Upper lobe of left lung (tissue), 6 donors: ENCODE measurements at regions not wholly inside any gene's neighbourhood (a gene's known extent, or its start where the extent isn't known, plus 50 kb on each side); places are given as distances from the start of the nearest gene placed in this dataset.

Source experiments
- ATAC-seq, 2 donors: fragments of 200-7000 bp; cut with Tn5 transposase; one replicate each; pipeline ENCODE4 v1.9.1; 2022; ENCODE audit warnings: mild to moderate bottlenecking in 2 of 2, moderate library complexity in 2 of 2; ENCODE audit not compliant: low FRiP score in 2 of 2
- DNase-seq, 2 donors: peaks; one replicate each; pipeline ENCODE4 v3.0.0-alpha.2; 2019 to 2020
- H3K27ac ChIP-seq, 4 donors: fragments of 200-600 bp; sonication (generic); one replicate each; pipeline ENCODE4 v1.5.1; 2016 to 2019
- H3K27me3 ChIP-seq, 4 donors: fragments of 200-600 bp; sonication (generic); one replicate each; pipeline ENCODE4 v1.5.1; 2017 to 2019
- H3K36me3 ChIP-seq, 4 donors: fragments of 200-600 bp; sonication (generic); one replicate each; pipeline ENCODE4 v1.5.1; 2016 to 2019
- H3K4me1 ChIP-seq, 4 donors: fragments of 200-600 bp; sonication (generic); one replicate each; pipeline ENCODE4 v1.5.1; 2018 to 2019
- H3K4me3 ChIP-seq, 4 donors: fragments of 200-600 bp; sonication (generic); one replicate each; pipeline ENCODE4 v1.5.1; 2017 to 2019; ENCODE audit warnings: mild to moderate bottlenecking in 2 of 4, moderate library complexity in 1 of 4
- H3K9me3 ChIP-seq, 4 donors: fragments of 200-600 bp; sonication (generic); one replicate each; pipeline ENCODE4 v1.5.1; 2018 to 2019
- EP300 ChIP-seq, 4 donors: sonication (generic); formaldehyde crosslinking; IDR thresholded peaks; one replicate each; pipeline ENCODE4 v1.5.1; 2017; ENCODE audit warnings: antibody characterized with exemption in 4 of 4, control low read depth in 2 of 4
- POLR2A ChIP-seq, 4 donors: fragments of 450-650 bp; IDR thresholded peaks; one replicate each; pipeline ENCODE4 v1.5.1; 2016 to 2017; ENCODE audit warnings: antibody characterized with exemption in 4 of 4, mild to moderate bottlenecking in 2 of 4
- POLR2AphosphoS5 ChIP-seq, 2 donors: sonication (generic); formaldehyde crosslinking; IDR thresholded peaks; one replicate each; pipeline ENCODE4 v1.5.1; 2017; ENCODE audit warnings: antibody characterized with exemption in 2 of 2
- WGBS, 2 donors: methylation state at CpG; one replicate each; pipeline ENCODE4 v1.1.5; 2017 to 2018; 5-methylcytosine and 5-hydroxymethylcytosine counted together
- TF ChIP-seq, protein P1 (sequence below), 6 experiments: fragments of 450-650 bp in 4 of 6; fragments of 200-600 bp in 2 of 6; sonication (generic) in 2 of 6; IDR thresholded peaks; one replicate each; pipeline ENCODE4 v1.5.1; 2016 to 2019; ENCODE audit warnings: antibody characterized with exemption in 6 of 6
- donor health status: DM: no; HTN: no; CAD: no; lungs with moderate emphysema.
- donor health status: DM: no; HTN: yes; CAD: no; lungs with severe emphysema.

DNA sequence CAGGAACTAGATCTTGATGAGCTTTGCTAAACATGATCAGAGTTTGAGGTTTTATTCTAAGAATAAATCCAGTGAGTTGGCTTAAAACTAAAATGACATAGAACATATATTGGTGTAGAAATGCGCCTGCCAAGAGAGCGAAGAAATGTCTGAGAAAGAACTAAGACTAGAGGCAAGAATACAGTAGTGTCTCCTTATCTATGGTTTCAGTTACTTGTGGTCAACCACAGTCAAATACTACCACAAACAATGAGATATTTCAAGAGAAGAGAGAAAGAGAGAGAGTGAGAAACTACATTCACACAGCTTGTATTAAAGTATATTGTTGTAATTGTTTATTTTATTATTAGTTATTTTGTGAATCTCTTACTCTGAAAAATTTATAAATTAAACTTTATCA, 254.4 kb upstream of the CDH10 start:
- DNase-seq (no peak), ATAC-seq (no peak)
- TF ChIP-seq EP300 (IDR thresholded peaks at IDR 0.05) (no peak), POLR2A (IDR thresholded peaks at IDR 0.05) (no peak), POLR2AphosphoS5 (IDR thresholded peaks at IDR 0.05) (no peak)
- TF ChIP-seq, protein P1, sequence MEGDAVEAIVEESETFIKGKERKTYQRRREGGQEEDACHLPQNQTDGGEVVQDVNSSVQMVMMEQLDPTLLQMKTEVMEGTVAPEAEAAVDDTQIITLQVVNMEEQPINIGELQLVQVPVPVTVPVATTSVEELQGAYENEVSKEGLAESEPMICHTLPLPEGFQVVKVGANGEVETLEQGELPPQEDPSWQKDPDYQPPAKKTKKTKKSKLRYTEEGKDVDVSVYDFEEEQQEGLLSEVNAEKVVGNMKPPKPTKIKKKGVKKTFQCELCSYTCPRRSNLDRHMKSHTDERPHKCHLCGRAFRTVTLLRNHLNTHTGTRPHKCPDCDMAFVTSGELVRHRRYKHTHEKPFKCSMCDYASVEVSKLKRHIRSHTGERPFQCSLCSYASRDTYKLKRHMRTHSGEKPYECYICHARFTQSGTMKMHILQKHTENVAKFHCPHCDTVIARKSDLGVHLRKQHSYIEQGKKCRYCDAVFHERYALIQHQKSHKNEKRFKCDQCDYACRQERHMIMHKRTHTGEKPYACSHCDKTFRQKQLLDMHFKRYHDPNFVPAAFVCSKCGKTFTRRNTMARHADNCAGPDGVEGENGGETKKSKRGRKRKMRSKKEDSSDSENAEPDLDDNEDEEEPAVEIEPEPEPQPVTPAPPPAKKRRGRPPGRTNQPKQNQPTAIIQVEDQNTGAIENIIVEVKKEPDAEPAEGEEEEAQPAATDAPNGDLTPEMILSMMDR (IDR thresholded peaks at IDR 0.05) = no peak
- 56 to 70% methylated on average over 2 of the region's 2 CpGs for WGBS, 2 donors
- H3K36me3 ChIP-seq = no peaks in the 10 kb centered on the region
- no peaks in the 10 kb centered on the region for H3K27me3 ChIP-seq
- no peaks in the 10 kb centered on the region for H3K4me1 ChIP-seq
- H3K27ac ChIP-seq = no peak overlapping the region
- no peak overlapping the region for H3K4me3 ChIP-seq
- H3K9me3 ChIP-seq = no peaks in the 10 kb centered on the region

DNA sequence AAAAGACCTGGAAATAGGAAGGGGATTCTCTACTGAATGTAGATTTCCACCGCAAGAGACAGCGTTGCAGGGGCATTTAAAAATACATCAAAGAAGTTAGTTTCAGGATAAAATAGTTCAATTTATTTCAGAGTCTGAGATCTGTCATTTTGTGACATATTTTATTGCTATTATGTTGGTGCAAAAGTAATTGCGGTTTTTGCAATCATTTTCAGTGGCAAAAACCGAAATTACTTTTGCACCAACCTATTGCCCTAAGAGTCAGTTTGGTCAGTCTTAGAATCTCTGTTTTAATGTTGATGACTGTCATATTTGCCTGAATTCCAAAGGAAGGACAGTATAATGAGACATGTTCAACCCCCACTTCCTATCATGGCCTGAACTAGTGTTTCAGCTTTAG, 219.5 kb upstream of the CDH10 start:
- H3K36me3 ChIP-seq = no peaks in the 10 kb centered on the region
- TF ChIP-seq POLR2A (IDR thresholded peaks at IDR 0.05) (no peak), POLR2AphosphoS5 (IDR thresholded peaks at IDR 0.05) (no peak), EP300 (IDR thresholded peaks at IDR 0.05) (no peak)
- TF ChIP-seq, protein P1 (IDR thresholded peaks at IDR 0.05) = no peak
- DNase-seq = no peak
- H3K27ac ChIP-seq = no peak overlapping the region
- no peaks in the 10 kb centered on the region for H3K4me1 ChIP-seq
- WGBS, 2 donors = 90 to 91% methylated on average over 4 of the region's 4 CpGs
- no peaks in the 10 kb centered on the region for H3K9me3 ChIP-seq
- no peak overlapping the region for H3K4me3 ChIP-seq
- no peaks in the 10 kb centered on the region for H3K27me3 ChIP-seq
- no peak for ATAC-seq

DNA sequence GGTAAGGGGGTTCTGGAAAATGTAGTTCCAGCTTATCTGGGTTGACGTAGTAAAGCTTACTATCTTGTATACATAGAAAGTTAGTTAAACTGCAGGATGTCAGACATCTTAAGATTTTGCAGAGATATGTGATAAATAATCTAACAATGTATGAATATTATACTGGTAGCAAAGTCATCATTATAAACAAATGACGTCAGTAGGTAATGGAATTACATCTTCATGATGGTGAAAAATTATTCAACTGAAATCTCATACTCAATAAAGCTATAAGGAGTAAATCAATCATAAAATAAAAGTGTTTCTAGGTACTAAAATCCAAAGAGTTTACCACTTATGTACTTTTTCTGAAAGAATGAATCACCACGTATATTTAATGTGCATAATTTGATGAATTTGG, 217.3 kb upstream of the CDH10 start:
- Histone ChIP-seq H3K36me3 (no peaks in the 10 kb centered on the region), H3K4me3 (no peak overlapping the region), H3K27me3 (no peaks in the 10 kb centered on the region), H3K27ac (no peak overlapping the region), H3K4me1 (no peaks in the 10 kb centered on the region), H3K9me3 (no peaks in the 10 kb centered on the region)
- WGBS, 2 donors = 56 to 68% methylated on average over 3 of the region's 3 CpGs
- DNase-seq (no peak), ATAC-seq (no peak)
- no peak for TF ChIP-seq POLR2AphosphoS5 (IDR thresholded peaks at IDR 0.05)
- TF ChIP-seq, protein P1 (IDR thresholded peaks at IDR 0.05) = no peak
- no peak for TF ChIP-seq EP300 (IDR thresholded peaks at IDR 0.05)
- no peak for TF ChIP-seq POLR2A (IDR thresholded peaks at IDR 0.05)

DNA sequence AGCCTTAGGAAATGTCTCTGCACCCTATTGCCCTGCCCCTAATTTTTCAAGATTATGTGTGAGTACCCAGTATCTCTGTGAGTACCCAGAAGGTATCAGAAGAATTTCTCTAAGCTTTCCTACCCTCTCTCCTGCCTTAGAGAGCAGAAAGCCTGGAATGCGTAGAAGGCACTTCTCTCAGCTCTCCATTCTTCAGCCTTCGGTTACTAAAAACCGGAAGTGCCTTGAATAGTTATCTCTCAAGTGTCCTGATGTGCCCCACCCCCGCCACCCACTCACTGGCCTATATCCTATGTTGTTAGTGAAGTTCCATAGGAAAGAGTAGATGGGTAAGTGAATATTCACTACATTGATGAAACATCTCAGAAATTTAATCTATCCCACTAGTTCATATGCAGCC, 210.7 kb upstream of the CDH10 start:
- H3K9me3 ChIP-seq = no peaks in the 10 kb centered on the region
- H3K4me3 ChIP-seq = no peak overlapping the region
- no peak for ATAC-seq
- no peak overlapping the region for H3K27ac ChIP-seq
- no peak for TF ChIP-seq POLR2A (IDR thresholded peaks at IDR 0.05)
- no peak for TF ChIP-seq POLR2AphosphoS5 (IDR thresholded peaks at IDR 0.05)
- no peak for TF ChIP-seq EP300 (IDR thresholded peaks at IDR 0.05)
- TF ChIP-seq, protein P1 (IDR thresholded peaks at IDR 0.05) = no peak
- H3K4me1 ChIP-seq = no peaks in the 10 kb centered on the region
- DNase-seq = no peak
- 41 to 46% methylated on average over 4 of the region's 4 CpGs for WGBS, 2 donors
- no peaks in the 10 kb centered on the region for H3K27me3 ChIP-seq
- no peaks in the 10 kb centered on the region for H3K36me3 ChIP-seq

DNA sequence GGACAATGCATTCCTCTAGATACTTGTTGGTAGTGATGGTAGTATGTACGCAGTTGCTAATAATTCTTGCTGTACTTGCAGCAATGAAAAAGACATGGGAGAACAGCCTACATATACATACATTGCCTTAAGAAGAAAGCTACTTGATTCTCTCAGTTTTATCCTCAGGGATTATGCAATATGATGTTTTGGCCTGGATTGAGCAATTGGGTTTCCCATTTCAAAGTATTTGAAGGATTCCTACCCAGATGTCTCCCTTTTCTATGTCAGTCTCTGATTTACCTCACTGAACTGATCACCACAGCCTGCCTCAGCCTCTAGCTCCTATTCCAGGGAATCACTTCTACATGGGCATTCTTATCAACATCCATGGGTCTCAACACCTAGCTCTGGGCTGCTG, 210.1 kb upstream of the CDH10 start:
- DNase-seq = no peak
- TF ChIP-seq POLR2A (IDR thresholded peaks at IDR 0.05) = no peak
- TF ChIP-seq, protein P1 (IDR thresholded peaks at IDR 0.05) = no peak
- TF ChIP-seq EP300 (IDR thresholded peaks at IDR 0.05) = no peak
- no peak for TF ChIP-seq POLR2AphosphoS5 (IDR thresholded peaks at IDR 0.05)
- 94 to 100% methylated on average over 1 of the region's 1 CpG for WGBS, 2 donors
- Histone ChIP-seq H3K4me1 (no peaks in the 10 kb centered on the region), H3K9me3 (no peaks in the 10 kb centered on the region), H3K4me3 (no peak overlapping the region), H3K36me3 (no peaks in the 10 kb centered on the region), H3K27me3 (no peaks in the 10 kb centered on the region), H3K27ac (no peak overlapping the region)
- ATAC-seq = no peak
